H1 (cell line): ENCODE measurements at regions not wholly inside any gene's neighbourhood (a gene's known extent, or its start where the extent isn't known, plus 50 kb on each side); places are given as distances from the start of the nearest gene placed in this dataset.

ENCODE experiments used
- CTCF ChIA-PET: fragments of 300-600 bp; sonication (Branson Sonifier 250); formaldehyde crosslinking; loops from one replicate; lab custom pipeline; 2021; ENCODE audit not compliant: partially characterized antibody; lab: Charles Lee
- POLR2A ChIA-PET: fragments of 300-600 bp; sonication (Branson Sonifier 250); formaldehyde crosslinking; loops from one replicate; lab custom pipeline; 2021; ENCODE audit warnings: inconsistent platforms; ENCODE audit not compliant: partially characterized antibody; lab: Charles Lee
- DNase-seq, 2 experiments: peaks; one replicate each; pipeline versions ENCODE4 v3.0.0 to v3.0.0-alpha.2; 2010 to 2022; ENCODE audit warnings: low spot score in 2 of 2, low read depth in 1 of 2, mixed read lengths in 1 of 2
- FAIRE-seq: peaks from 2 replicates; lab custom pipeline; 2011; peaks lifted over from hg19 to GRCh38; lab: Jason Lieb, UNC
- H2AFZ ChIP-seq: 2 replicates; pipeline ENCODE4 v1.8.1; 2012; ENCODE audit warnings: low read length, inconsistent platforms
- H2AK5ac ChIP-seq: 2 replicates; pipeline ENCODE4 v1.6.1; 2013; ENCODE audit warnings: low read depth, low read length
- H2BK120ac ChIP-seq: replicated peaks from 2 replicates; pipeline ENCODE3; 2013; ENCODE audit warnings: low read depth, low read length, inconsistent platforms
- H2BK12ac ChIP-seq: 2 replicates; pipeline ENCODE4 v1.6.1; 2013; ENCODE audit warnings: low read depth, low read length
- H2BK15ac ChIP-seq: 2 replicates; pipeline ENCODE4 v1.6.1; 2013; ENCODE audit warnings: low read length
- H2BK20ac ChIP-seq: 2 replicates; pipeline ENCODE4 v1.6.1; 2013; ENCODE audit warnings: low read length
- H2BK5ac ChIP-seq: 2 replicates; pipeline ENCODE4 v1.6.1; 2013; ENCODE audit warnings: low read depth, low read length
- H3K14ac ChIP-seq: 2 replicates; pipeline ENCODE4 v1.6.1; 2013; ENCODE audit warnings: inconsistent platforms; ENCODE audit not compliant: insufficient read length
- H3K18ac ChIP-seq: 2 replicates; pipeline ENCODE4 v1.6.1; 2013; ENCODE audit warnings: low read length; ENCODE audit errors: extremely low read depth
- H3K23ac ChIP-seq: 2 replicates; pipeline ENCODE4 v1.6.1; 2013; ENCODE audit warnings: inconsistent platforms; ENCODE audit not compliant: insufficient read length
- H3K23me2 ChIP-seq: 2 replicates; pipeline ENCODE4 v1.6.1; 2013; ENCODE audit warnings: low read depth, low read length
- H3K27ac ChIP-seq: 2 replicates; pipeline ENCODE4 v1.6.1; 2011; ENCODE audit warnings: low read depth, low read length, inconsistent platforms
- H3K27me3 ChIP-seq, 4 experiments: replicated peaks in 1 of 4; 1 replicate in 1 of 4; 2 replicates in 3 of 4; pipeline versions ENCODE4 v1.6.1 to v1.8.1; 2011 to 2013; ENCODE audit warnings: low read length in 3 of 4, mild to moderate bottlenecking in 3 of 4, inconsistent platforms in 2 of 4, mixed read lengths in 2 of 4, moderate library complexity in 1 of 4; ENCODE audit not compliant: control insufficient read depth in 3 of 4, insufficient read depth in 3 of 4; ENCODE audit errors: extremely low read depth in 1 of 4
- H3K36me3 ChIP-seq, 4 experiments: 2 replicates each; pipeline versions ENCODE4 v1.6.1 to v1.8.1; 2011 to 2013; ENCODE audit warnings: mild to moderate bottlenecking in 4 of 4, low read length in 3 of 4, moderate library complexity in 2 of 4, control low read depth in 1 of 4, inconsistent platforms in 1 of 4; ENCODE audit not compliant: insufficient read depth in 4 of 4, control insufficient read depth in 2 of 4
- H3K4ac ChIP-seq: replicated peaks from 2 replicates; pipeline ENCODE3; 2013; ENCODE audit warnings: low read length, low read depth, mixed read lengths, inconsistent platforms; ENCODE audit not compliant: insufficient read length
- H3K4me1 ChIP-seq, 4 experiments: replicated peaks in 1 of 4; 1 replicate in 1 of 4; 2 replicates in 3 of 4; pipeline versions ENCODE4 v1.6.1 to v1.8.1; 2011 to 2013; ENCODE audit warnings: low read length in 3 of 4, inconsistent platforms in 2 of 4, mixed read lengths in 1 of 4; ENCODE audit not compliant: insufficient read depth in 4 of 4, control insufficient read depth in 3 of 4
- H3K4me2 ChIP-seq, 2 experiments: 2 replicates each; pipeline versions ENCODE4 v1.6.1 to v1.8.1; 2011 to 2013; ENCODE audit warnings: low read depth in 2 of 2, low read length in 2 of 2, control low read depth in 1 of 2, inconsistent platforms in 1 of 2, mild to moderate bottlenecking in 1 of 2; ENCODE audit not compliant: insufficient read depth in 1 of 2
- H3K4me3 ChIP-seq, 4 experiments: fragments of 200-600, 300-600 bp in 1 of 4; sonication (generic), shearing (Covaris generic), sonication (Bioruptor Twin) in 1 of 4; 2 replicates each; pipeline versions ENCODE4 v1.5.1 to v1.8.1; 2011 to 2016; ENCODE audit warnings: low read length in 4 of 4, low read depth in 3 of 4, control low read depth in 2 of 4, inconsistent platforms in 2 of 4, mild to moderate bottlenecking in 2 of 4, mixed read lengths in 1 of 4, moderate library complexity in 1 of 4; ENCODE audit not compliant: insufficient read depth in 2 of 4; ENCODE audit errors: extremely low read depth in 1 of 4
- H3K56ac ChIP-seq: replicated peaks from 2 replicates; pipeline ENCODE3; 2013; ENCODE audit warnings: low read depth, mild to moderate bottlenecking, mixed read lengths, low read length, inconsistent platforms; ENCODE audit not compliant: insufficient read length
- H3K79me1 ChIP-seq: 2 replicates; pipeline ENCODE4 v1.6.1; 2013; ENCODE audit warnings: low read depth, low read length, control low read depth
- H3K79me2 ChIP-seq, 2 experiments: 2 replicates each; pipeline versions ENCODE4 v1.6.1 to v1.8.1; 2012 to 2013; ENCODE audit warnings: low read length in 2 of 2, mild to moderate bottlenecking in 2 of 2, inconsistent platforms in 1 of 2; ENCODE audit not compliant: insufficient read depth in 2 of 2, control insufficient read depth in 1 of 2
- H3K9ac ChIP-seq, 4 experiments: replicated peaks in 1 of 4; 1 replicate in 1 of 4; 2 replicates in 3 of 4; pipeline versions ENCODE4 v1.6.1 to v1.8.1; 2011 to 2013; ENCODE audit warnings: low read depth in 3 of 4, low read length in 3 of 4, control low read depth in 2 of 4, mild to moderate bottlenecking in 2 of 4, moderate library complexity in 2 of 4, inconsistent platforms in 1 of 4; ENCODE audit errors: extremely low read depth in 1 of 4
- H3K9me3 ChIP-seq, 2 experiments: 2 replicates each; pipeline versions ENCODE4 v1.6.1 to v1.8.1; 2012 to 2013; ENCODE audit warnings: mild to moderate bottlenecking in 2 of 2, moderate library complexity in 2 of 2, control low read depth in 1 of 2, inconsistent platforms in 1 of 2, low read depth in 1 of 2, low read length in 1 of 2, mixed read lengths in 1 of 2; ENCODE audit not compliant: insufficient read depth in 2 of 2
- H4K20me1 ChIP-seq, 2 experiments: replicated peaks in 1 of 2; 2 replicates each; pipeline versions ENCODE3 to v1.8.1; 2011 to 2013; ENCODE audit warnings: inconsistent platforms in 2 of 2, low read length in 2 of 2, mild to moderate bottlenecking in 1 of 2; ENCODE audit not compliant: insufficient read depth in 2 of 2, control insufficient read depth in 1 of 2
- H4K5ac ChIP-seq: 2 replicates; pipeline ENCODE4 v1.6.1; 2013; ENCODE audit warnings: low read length, low read depth, mixed read lengths, inconsistent platforms; ENCODE audit not compliant: insufficient read length
- H4K8ac ChIP-seq: 2 replicates; pipeline ENCODE4 v1.8.0; 2013; ENCODE audit warnings: mild to moderate bottlenecking, moderate library complexity, low read length, inconsistent platforms; ENCODE audit not compliant: insufficient read depth; ENCODE audit errors: extremely low read depth
- H4K91ac ChIP-seq: replicated peaks from 2 replicates; pipeline ENCODE3; 2013; ENCODE audit warnings: low read length, mixed read lengths, inconsistent platforms; ENCODE audit not compliant: insufficient read length
- CEBPB ChIP-seq: IDR thresholded peaks from 2 replicates; pipeline ENCODE4 v1.6.1; 2012; ENCODE audit warnings: low read depth, low read length
- WGBS, 2 experiments: shearing (Covaris generic) in 1 of 2; methylation state at CpG; one replicate each; pipeline versions ENCODE4 v1.1.6 to v1.1.7; 2013 to 2015; ENCODE audit warnings: low lambda C conversion rate in 2 of 2, mixed read lengths in 2 of 2, inconsistent platforms in 1 of 2, low coverage in 1 of 2, missing lambda C conversion rate in 1 of 2; ENCODE audit not compliant: insufficient replicate concordance in 2 of 2, insufficient coverage in 1 of 2, insufficient read length in 1 of 2; ENCODE audit errors: extremely low coverage in 1 of 2, missing lambda C conversion rate in 1 of 2; 5-methylcytosine and 5-hydroxymethylcytosine counted together

- WGBS, 2 experiments: 83% methylated on average over 2 of the region's 6 CpGs; no CpG with 5 or more reads in 1 of the 2 experiments
- H2AK5ac ChIP-seq: no peak overlapping the region
- H2BK20ac ChIP-seq: no peak overlapping the region
- no peak overlapping the region for H3K56ac ChIP-seq
- FAIRE-seq (no peak), DNase-seq (no peak)
- H3K18ac ChIP-seq: no peak overlapping the region
- no peak overlapping the region for H4K91ac ChIP-seq
- no peak overlapping the region for H3K4me2 ChIP-seq
- no peak overlapping the region for H3K9ac ChIP-seq
- H3K23ac ChIP-seq: no peak overlapping the region
- no peaks in the 10 kb centered on the region for H3K36me3 ChIP-seq
- H3K79me1 ChIP-seq: no peaks in the 10 kb centered on the region
- H2BK120ac ChIP-seq: no peak overlapping the region
- H2AFZ ChIP-seq: no peak overlapping the region
- no peak overlapping the region for H3K27ac ChIP-seq
- H3K9me3 ChIP-seq: no peaks in the 10 kb centered on the region; a peak in 1 of 4 replicates
- no peak overlapping the region for H3K4ac ChIP-seq
- H3K4me1 ChIP-seq: peaks cover 0 to 2% (median 0%) of the 10 kb centered on the region in 4 experiments; a peak in 1 of 7 replicates
- H3K27me3 ChIP-seq: no peaks in the 10 kb centered on the region
- no peak overlapping the region for H4K8ac ChIP-seq
- H3K23me2 ChIP-seq: no peaks in the 10 kb centered on the region
- H4K20me1 ChIP-seq: no peaks in the 10 kb centered on the region
- no peak overlapping the region for H2BK12ac ChIP-seq
- H4K5ac ChIP-seq: no peak overlapping the region
- H2BK15ac ChIP-seq: no peak overlapping the region
- POLR2A ChIA-PET: no interaction called here
- no peak overlapping the region for H2BK5ac ChIP-seq
- CTCF ChIA-PET: no interaction called here
- no peaks in the 10 kb centered on the region for H3K79me2 ChIP-seq
- H3K14ac ChIP-seq: no peak overlapping the region
- no peak overlapping the region for H3K4me3 ChIP-seq
- TF ChIP-seq CEBPB: no peak
These were observed 744.8 kb upstream of the GBE1 start for GRCh38 chr3:82506204-82506603.
